MCF 10A (cell line): ENCODE measurements at regions not wholly inside any gene's neighbourhood (a gene's known extent, or its start where the extent isn't known, plus 50 kb on each side); places are given as distances from the start of the nearest gene placed in this dataset.

Experiments
- BruUV-seq: library from RNA; stranded (reverse); fragments of 400-500 nt; replicated peaks from 2 replicates; lab custom pipeline; 2021; lab: Mats Ljungman, UMichigan
- CTCF ChIA-PET: fragments of 300-600 bp; sonication (Branson Sonifier 250); formaldehyde crosslinking; extraction: SDS; loops from one replicate; lab custom pipeline; 2021; ENCODE audit warnings: antibody characterized with exemption, inconsistent platforms; lab: Yijun Ruan, JAX
- POLR2A ChIA-PET: fragments of 300-600, 350-650 bp; sonication (Branson Sonifier 250); formaldehyde crosslinking; extraction: SDS; loops from one replicate; lab custom pipeline; 2020; ENCODE audit warnings: antibody characterized with exemption, inconsistent platforms; lab: Yijun Ruan, JAX
- DNase-seq: peaks from one replicate; pipeline ENCODE4 v3.0.0-alpha.2; 2018; ENCODE audit not compliant: unreplicated experiment
- H3K27ac Mint-ChIP-seq: one replicate; pipeline ENCODE4 v1.8.0; 2022; ENCODE audit warnings: mild to moderate bottlenecking, low read depth, mixed read lengths; ENCODE audit not compliant: unreplicated experiment
- H3K27me3 Mint-ChIP-seq: one replicate; pipeline ENCODE4 v1.8.0; 2022; ENCODE audit warnings: mixed read lengths; ENCODE audit not compliant: insufficient read depth, unreplicated experiment
- H3K36me3 Mint-ChIP-seq: one replicate; pipeline ENCODE4 v1.8.0; 2022; ENCODE audit warnings: mild to moderate bottlenecking, moderate library complexity, mixed read lengths; ENCODE audit not compliant: insufficient read depth, unreplicated experiment
- H3K4me1 Mint-ChIP-seq: one replicate; pipeline ENCODE4 v1.8.0; 2022; ENCODE audit warnings: mixed read lengths; ENCODE audit not compliant: insufficient read depth, unreplicated experiment
- H3K4me3 Mint-ChIP-seq: one replicate; pipeline ENCODE4 v1.8.0; 2022; ENCODE audit warnings: mild to moderate bottlenecking, moderate library complexity, mixed read lengths; ENCODE audit not compliant: unreplicated experiment
- H3K9me3 Mint-ChIP-seq: one replicate; pipeline ENCODE4 v1.8.0; 2022; ENCODE audit warnings: mixed read lengths; ENCODE audit not compliant: unreplicated experiment
- intact Hi-C: fragments of 100-400 bp; cut with micrococcal nuclease; formaldehyde crosslinking; loops from 2 replicates; pipeline ENCODE4 v1.14.1; 2022
- TF ChIP-seq, protein P1 (sequence below): fragments of 200-600 bp; IDR thresholded peaks from one replicate; pipeline ENCODE4 v1.8.0; 2022; ENCODE audit warnings: antibody characterized with exemption, mild to moderate bottlenecking; ENCODE audit not compliant: unreplicated experiment

DNA sequence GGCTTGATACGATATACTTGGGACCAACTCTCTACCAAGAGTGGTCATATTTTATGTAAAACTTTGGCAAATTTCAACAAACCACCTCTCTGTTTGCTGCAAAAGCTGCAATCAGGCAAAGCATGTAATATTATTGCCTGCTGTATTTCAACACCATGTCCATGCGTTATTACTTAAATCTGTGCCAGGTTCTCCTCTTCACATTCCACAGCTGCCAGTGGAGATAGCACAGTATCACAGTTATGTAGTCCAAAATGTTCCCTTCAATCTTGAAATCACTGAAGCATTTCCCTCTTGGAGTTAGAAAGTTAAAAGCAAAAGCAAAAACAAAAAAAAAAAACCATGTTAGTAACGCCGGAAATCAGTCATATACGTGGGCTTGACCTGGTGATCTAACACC, 396.7 kb upstream of the MAGEC2 start:
- peaks cover 11% of the 10 kb centered on the region for H3K4me1 Mint-ChIP-seq
- POLR2A ChIA-PET, result no interaction called here
- intact Hi-C loops, result no loop called here
- TF ChIP-seq, protein P1, sequence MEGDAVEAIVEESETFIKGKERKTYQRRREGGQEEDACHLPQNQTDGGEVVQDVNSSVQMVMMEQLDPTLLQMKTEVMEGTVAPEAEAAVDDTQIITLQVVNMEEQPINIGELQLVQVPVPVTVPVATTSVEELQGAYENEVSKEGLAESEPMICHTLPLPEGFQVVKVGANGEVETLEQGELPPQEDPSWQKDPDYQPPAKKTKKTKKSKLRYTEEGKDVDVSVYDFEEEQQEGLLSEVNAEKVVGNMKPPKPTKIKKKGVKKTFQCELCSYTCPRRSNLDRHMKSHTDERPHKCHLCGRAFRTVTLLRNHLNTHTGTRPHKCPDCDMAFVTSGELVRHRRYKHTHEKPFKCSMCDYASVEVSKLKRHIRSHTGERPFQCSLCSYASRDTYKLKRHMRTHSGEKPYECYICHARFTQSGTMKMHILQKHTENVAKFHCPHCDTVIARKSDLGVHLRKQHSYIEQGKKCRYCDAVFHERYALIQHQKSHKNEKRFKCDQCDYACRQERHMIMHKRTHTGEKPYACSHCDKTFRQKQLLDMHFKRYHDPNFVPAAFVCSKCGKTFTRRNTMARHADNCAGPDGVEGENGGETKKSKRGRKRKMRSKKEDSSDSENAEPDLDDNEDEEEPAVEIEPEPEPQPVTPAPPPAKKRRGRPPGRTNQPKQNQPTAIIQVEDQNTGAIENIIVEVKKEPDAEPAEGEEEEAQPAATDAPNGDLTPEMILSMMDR, result no peak
- CTCF ChIA-PET, result no interaction called here
- no peak overlapping the region for H3K4me3 Mint-ChIP-seq
- no TSS peak for BruUV-seq
- H3K9me3 Mint-ChIP-seq, result peaks cover 8% of the 10 kb centered on the region
- H3K27me3 Mint-ChIP-seq, result no peaks in the 10 kb centered on the region
- DNase-seq, result no peak
- H3K36me3 Mint-ChIP-seq, result no peaks in the 10 kb centered on the region
- no peak overlapping the region for H3K27ac Mint-ChIP-seq

DNA sequence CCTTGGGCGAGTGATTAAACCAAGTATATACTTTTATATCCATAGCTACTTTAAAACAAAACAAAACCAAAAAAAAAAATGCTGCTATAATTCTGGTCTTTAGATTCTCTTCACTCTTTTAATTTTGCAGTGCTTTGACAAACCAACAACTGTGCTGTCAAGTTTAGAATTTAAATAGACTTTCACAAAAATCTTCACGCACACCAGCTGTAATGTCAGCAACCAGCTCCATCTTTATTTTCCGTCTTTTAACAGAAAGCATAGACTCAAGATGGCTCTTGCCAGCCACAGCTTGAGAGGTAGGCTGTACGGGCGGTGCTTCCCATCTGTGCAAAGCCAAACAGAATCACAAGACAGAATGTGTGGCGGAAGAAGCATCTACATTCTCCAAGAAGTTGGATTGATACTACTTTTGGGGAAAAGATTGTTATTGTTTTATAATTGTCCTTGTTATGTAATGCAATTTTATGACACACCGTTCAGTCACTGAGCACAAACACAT, 388.3 kb upstream of the MAGEC2 start:
- Mint-ChIP-seq H3K36me3 (no peaks in the 10 kb centered on the region), H3K27me3 (no peaks in the 10 kb centered on the region), H3K4me3 (no peak overlapping the region), H3K4me1 (peaks cover 7% of the 10 kb centered on the region), H3K9me3 (no peaks in the 10 kb centered on the region), H3K27ac (no peak overlapping the region)
- CTCF ChIA-PET, result no interaction called here
- TF ChIP-seq, protein P1, result no peak
- POLR2A ChIA-PET, result no interaction called here
- intact Hi-C loops, result no loop called here
- no peak for DNase-seq
- BruUV-seq, result no TSS peak

DNA sequence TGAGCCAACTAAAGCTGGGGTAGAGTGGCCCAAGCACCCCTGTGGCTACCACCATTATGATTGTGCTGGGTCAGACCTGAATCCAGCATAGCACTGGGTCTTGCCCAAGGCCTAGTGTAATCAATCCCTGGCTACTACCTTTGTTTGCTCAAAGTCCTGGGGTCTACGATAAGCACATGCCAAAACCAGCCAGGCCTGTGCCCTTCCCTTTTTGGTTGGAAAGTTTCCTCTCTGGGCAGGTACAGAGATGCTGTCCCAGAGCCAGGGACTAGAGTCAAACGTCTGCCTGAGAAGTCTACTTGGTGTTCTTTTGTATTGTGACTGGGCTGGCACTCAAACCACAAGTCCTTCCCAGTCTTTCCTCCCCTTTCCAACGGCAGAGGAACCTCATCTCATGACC, 371.5 kb upstream of the MAGEC2 start:
- no TSS peak for BruUV-seq
- Mint-ChIP-seq H3K4me1 (no peaks in the 10 kb centered on the region), H3K27ac (no peak overlapping the region), H3K4me3 (no peak overlapping the region), H3K27me3 (no peaks in the 10 kb centered on the region), H3K36me3 (no peaks in the 10 kb centered on the region), H3K9me3 (peaks cover 17% of the 10 kb centered on the region)
- intact Hi-C loops, result no loop called here
- DNase-seq, result no peak
- ChIA-PET POLR2A (no interaction called here), CTCF (interaction anchor here (0.6 kb wide), 1 partner anchor 112 kb away, joined by 4 read pairs; no protein-coding TSS in a partner anchor)
- TF ChIP-seq, protein P1, result no peak

DNA sequence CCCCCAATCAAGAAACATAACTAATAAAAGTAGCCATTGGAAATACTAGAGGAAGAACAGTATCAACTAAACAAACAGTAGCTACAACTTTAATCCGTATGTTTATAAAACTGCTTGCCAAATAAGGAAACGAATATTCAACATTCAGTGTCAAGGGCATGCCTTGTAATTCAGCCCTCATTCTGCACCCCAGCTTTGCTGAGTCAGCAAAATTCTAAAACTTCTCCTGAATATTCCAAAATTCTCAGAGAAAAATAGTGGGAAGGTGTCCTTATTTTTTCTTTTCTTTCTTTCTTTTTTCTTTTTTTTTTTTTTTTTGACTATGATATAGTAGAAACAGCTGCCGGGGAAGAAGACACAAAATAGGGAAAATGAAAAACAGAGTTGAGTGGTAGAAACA, 344.8 kb upstream of the MAGEC2 start:
- POLR2A ChIA-PET, result no interaction called here
- intact Hi-C loops, result no loop called here
- CTCF ChIA-PET, result no interaction called here
- TF ChIP-seq, protein P1, result no peak
- Mint-ChIP-seq H3K9me3 (peaks cover 9% of the 10 kb centered on the region), H3K27me3 (no peaks in the 10 kb centered on the region), H3K36me3 (no peaks in the 10 kb centered on the region), H3K27ac (no peak overlapping the region), H3K4me3 (no peak overlapping the region), H3K4me1 (no peaks in the 10 kb centered on the region)
- DNase-seq, result no peak
- no TSS peak for BruUV-seq
